ENCODE measurements at regions not wholly inside any gene's neighbourhood (a gene's known extent, or its start where the extent isn't known, plus 50 kb on each side); places are given as distances from the start of the nearest gene placed in this dataset.

- TF ChIP-seq CTCF (IDR thresholded peaks at IDR 0.05; ENCODE audit: extremely low read depth, low read depth, low read length): peak; percentile 93
- DNase-seq (ENCODE audit: insufficient read length, low spot score, missing footprints): peak; percentile 62
- Histone ChIP-seq H2AFZ (ENCODE audit: low read length) (peak overlapping the region; percentile 84), H3K4me2 (ENCODE audit: insufficient read depth, low read length) (peak overlapping the region; percentile 86), H3K36me3 (ENCODE audit: insufficient read depth, low read length) (no peaks in the 10 kb centered on the region), H3K79me2 (ENCODE audit: insufficient read depth, low read length) (no peaks in the 10 kb centered on the region), H4K20me1 (ENCODE audit: insufficient read depth, low read length) (no peaks in the 10 kb centered on the region), H3K27me3 (ENCODE audit: insufficient read depth, low read length) (peaks cover 2% of the 10 kb centered on the region), H3K9me3 (ENCODE audit: low read depth, low read length) (no peaks in the 10 kb centered on the region), H3K27ac (ENCODE audit: low read depth, low read length) (no peak overlapping the region), H3K4me3 (ENCODE audit: insufficient read depth, low read length) (peak overlapping the region; percentile 58), H3K4me1 (ENCODE audit: insufficient read depth, low read length) (no peaks in the 10 kb centered on the region)
Measured at GRCh38 chr6:53728570-53729194, 63.1 kb upstream of the KLHL31 start.

- H2AFZ ChIP-seq (ENCODE audit: low read length): no peak overlapping the region
- H3K4me1 ChIP-seq (ENCODE audit: insufficient read depth, low read length): no peaks in the 10 kb centered on the region
- no peak overlapping the region for H3K4me2 ChIP-seq (ENCODE audit: insufficient read depth, low read length)
- H3K79me2 ChIP-seq (ENCODE audit: insufficient read depth, low read length): no peaks in the 10 kb centered on the region
- DNase-seq (ENCODE audit: insufficient read length, low spot score, missing footprints): no peak
- H3K27ac ChIP-seq (ENCODE audit: low read depth, low read length): no peak overlapping the region
- H3K36me3 ChIP-seq (ENCODE audit: insufficient read depth, low read length): no peaks in the 10 kb centered on the region
- no peaks in the 10 kb centered on the region for H3K9me3 ChIP-seq (ENCODE audit: low read depth, low read length)
- H4K20me1 ChIP-seq (ENCODE audit: insufficient read depth, low read length): no peaks in the 10 kb centered on the region
- H3K4me3 ChIP-seq (ENCODE audit: insufficient read depth, low read length): no peak overlapping the region
- H3K27me3 ChIP-seq (ENCODE audit: insufficient read depth, low read length): peaks cover 1% of the 10 kb centered on the region
- no peak for TF ChIP-seq CTCF (IDR thresholded peaks at IDR 0.05; ENCODE audit: extremely low read depth, low read depth, low read length)
Measured at GRCh38 chr6:53727748-53728147, 62.2 kb upstream of the KLHL31 start.

- Histone ChIP-seq H3K79me2 (ENCODE audit: insufficient read depth, low read length) (no peaks in the 10 kb centered on the region), H3K36me3 (ENCODE audit: insufficient read depth, low read length) (no peaks in the 10 kb centered on the region), H4K20me1 (ENCODE audit: insufficient read depth, low read length) (no peaks in the 10 kb centered on the region), H3K4me2 (ENCODE audit: insufficient read depth, low read length) (no peak overlapping the region), H2AFZ (ENCODE audit: low read length) (no peak overlapping the region), H3K9me3 (ENCODE audit: low read depth, low read length) (no peaks in the 10 kb centered on the region), H3K27ac (ENCODE audit: low read depth, low read length) (no peak overlapping the region), H3K27me3 (ENCODE audit: insufficient read depth, low read length) (no peaks in the 10 kb centered on the region), H3K4me3 (ENCODE audit: insufficient read depth, low read length) (no peak overlapping the region), H3K4me1 (ENCODE audit: insufficient read depth, low read length) (no peaks in the 10 kb centered on the region)
- peak; percentile 89 for DNase-seq (ENCODE audit: insufficient read length, low spot score, missing footprints)
- TF ChIP-seq CTCF (IDR thresholded peaks at IDR 0.05; ENCODE audit: extremely low read depth, low read depth, low read length): peak; percentile 97
Measured at GRCh38 chr6:53725791-53726575, 60.4 kb upstream of the KLHL31 start.

- Histone ChIP-seq H3K4me2 (ENCODE audit: insufficient read depth, low read length) (no peak overlapping the region), H3K27me3 (ENCODE audit: insufficient read depth, low read length) (no peaks in the 10 kb centered on the region), H3K4me1 (ENCODE audit: insufficient read depth, low read length) (no peaks in the 10 kb centered on the region), H3K27ac (ENCODE audit: low read depth, low read length) (no peak overlapping the region), H3K36me3 (ENCODE audit: insufficient read depth, low read length) (no peaks in the 10 kb centered on the region), H3K9me3 (ENCODE audit: low read depth, low read length) (no peaks in the 10 kb centered on the region), H4K20me1 (ENCODE audit: insufficient read depth, low read length) (no peaks in the 10 kb centered on the region), H2AFZ (ENCODE audit: low read length) (no peak overlapping the region), H3K4me3 (ENCODE audit: insufficient read depth, low read length) (no peak overlapping the region), H3K79me2 (ENCODE audit: insufficient read depth, low read length) (no peaks in the 10 kb centered on the region)
- DNase-seq (ENCODE audit: insufficient read length, low spot score, missing footprints): no peak
- TF ChIP-seq CTCF (IDR thresholded peaks at IDR 0.05; ENCODE audit: extremely low read depth, low read depth, low read length): no peak
Measured at GRCh38 chr6:53724501-53724900, 58.9 kb upstream of the KLHL31 start.
